Activated T-helper 2 cell treated with anti-CD3 and anti-CD28 coated beads, Interferon-gamma antibody, Interleukin-2, Interleukin-4, amounts not matched to agents 10 μg/mL and 5 μg/mL and 100 μg/mL, durations not matched to agents 14 hours and 24 hours and 36 hours (primary cell): ENCODE measurements at regions not wholly inside any gene's neighbourhood (a gene's known extent, or its start where the extent isn't known, plus 50 kb on each side); places are given as distances from the start of the nearest gene placed in this dataset.

Experiments
- DNase-seq: peaks from one replicate; pipeline ENCODE4 v3.0.0; 2021; ENCODE audit warnings: low spot score
- H3K27ac Mint-ChIP-seq: one replicate; pipeline ENCODE4 v1.8.0; 2021; ENCODE audit warnings: mixed read lengths
- H3K27me3 Mint-ChIP-seq: one replicate; pipeline ENCODE4 v1.8.0; 2021; ENCODE audit warnings: low read depth, mixed read lengths
- H3K36me3 Mint-ChIP-seq: one replicate; pipeline ENCODE4 v1.8.0; 2021; ENCODE audit warnings: low read depth, mixed read lengths
- H3K4me1 Mint-ChIP-seq: one replicate; pipeline ENCODE4 v1.8.0; 2021; ENCODE audit warnings: low read depth, mixed read lengths
- H3K4me3 Mint-ChIP-seq: one replicate; pipeline ENCODE4 v1.8.0; 2021; ENCODE audit warnings: low read depth, mild to moderate bottlenecking, moderate library complexity, mixed read lengths
- H3K9me3 Mint-ChIP-seq: one replicate; pipeline ENCODE4 v1.8.0; 2021; ENCODE audit warnings: mixed read lengths
- intact Hi-C: fragments of 100-400 bp; cut with micrococcal nuclease; formaldehyde crosslinking; loops from one replicate; pipeline ENCODE4 v1.15.1; 2023

DNA sequence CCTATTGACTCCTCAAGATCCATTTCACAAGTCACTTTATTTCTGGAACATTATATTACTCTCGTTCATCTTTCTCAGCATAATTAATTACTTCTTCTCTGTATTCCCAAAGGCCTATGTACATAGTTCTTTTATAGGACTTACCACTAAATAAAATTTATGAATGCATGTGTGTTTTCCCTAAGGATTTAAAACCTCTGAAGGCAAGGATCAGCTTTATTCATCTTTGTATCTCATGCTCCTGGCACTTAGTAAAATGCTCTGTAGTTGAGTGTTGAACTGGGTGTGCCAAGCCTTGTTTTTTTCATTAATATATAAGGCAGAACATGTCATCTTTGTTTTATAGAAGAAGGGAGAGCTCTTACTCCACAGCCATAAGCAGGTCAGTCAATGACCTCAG is 194.1 kb upstream of the ZPLD1 start:
- no peak for DNase-seq
- no peak overlapping the region for H3K27ac Mint-ChIP-seq
- peaks cover 31% of the 10 kb centered on the region for H3K27me3 Mint-ChIP-seq
- H3K36me3 Mint-ChIP-seq = no peaks in the 10 kb centered on the region
- peaks cover under 1% of the 10 kb centered on the region for H3K4me1 Mint-ChIP-seq
- intact Hi-C loops = no loop called here
- H3K9me3 Mint-ChIP-seq = no peaks in the 10 kb centered on the region
- no peak overlapping the region for H3K4me3 Mint-ChIP-seq

DNA sequence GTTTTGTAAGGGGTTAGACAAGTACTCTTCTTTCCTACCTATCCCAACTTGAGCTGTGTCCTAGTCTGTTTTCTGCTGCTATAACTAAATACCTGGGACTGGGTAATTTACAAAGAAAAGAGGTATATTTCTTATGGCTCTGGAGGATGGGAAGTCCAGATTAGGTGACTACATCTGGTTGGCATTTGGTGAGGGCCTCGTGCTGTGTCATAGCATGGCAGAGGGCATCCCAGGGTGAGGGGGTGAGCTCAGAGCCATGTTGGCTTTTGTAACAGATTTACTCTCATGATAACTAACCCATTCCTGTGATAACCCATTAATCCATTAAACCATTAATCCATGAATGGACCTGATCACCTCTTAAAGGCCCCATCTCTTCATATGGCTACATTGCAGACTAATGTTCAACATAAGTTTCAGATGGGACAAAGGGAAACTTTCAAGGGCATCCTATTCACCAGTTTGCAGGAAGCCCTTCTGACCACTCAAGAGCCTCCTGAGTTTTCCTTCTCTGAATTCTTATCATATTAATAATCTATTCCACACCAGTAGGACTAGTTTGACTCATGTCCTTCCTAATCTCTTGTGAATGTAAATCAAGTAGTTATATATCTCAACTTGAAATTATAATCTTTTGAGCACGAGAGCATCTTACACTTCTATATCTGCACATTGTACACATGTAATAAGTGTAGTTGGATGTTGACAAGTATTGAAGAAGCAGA is 185.7 kb upstream of the ZPLD1 start:
- DNase-seq = no peak
- H3K4me1 Mint-ChIP-seq = no peaks in the 10 kb centered on the region
- H3K36me3 Mint-ChIP-seq = no peaks in the 10 kb centered on the region
- no peaks in the 10 kb centered on the region for H3K9me3 Mint-ChIP-seq
- intact Hi-C loops = no loop called here
- no peak overlapping the region for H3K4me3 Mint-ChIP-seq
- peaks cover 22% of the 10 kb centered on the region for H3K27me3 Mint-ChIP-seq
- no peak overlapping the region for H3K27ac Mint-ChIP-seq

GRCh38 chr3:102255736-102256135 is 179.1 kb upstream of the ZPLD1 start:
- no peaks in the 10 kb centered on the region for H3K9me3 Mint-ChIP-seq
- no peak for DNase-seq
- intact Hi-C loops = no loop called here
- H3K27me3 Mint-ChIP-seq = peaks cover 21% of the 10 kb centered on the region
- no peaks in the 10 kb centered on the region for H3K36me3 Mint-ChIP-seq
- H3K27ac Mint-ChIP-seq = no peak overlapping the region
- H3K4me3 Mint-ChIP-seq = no peak overlapping the region
- H3K4me1 Mint-ChIP-seq = no peaks in the 10 kb centered on the region

- H3K4me3 Mint-ChIP-seq = no peak overlapping the region
- H3K4me1 Mint-ChIP-seq = no peaks in the 10 kb centered on the region
- H3K36me3 Mint-ChIP-seq = no peaks in the 10 kb centered on the region
- peaks cover 10% of the 10 kb centered on the region for H3K27me3 Mint-ChIP-seq
- no peaks in the 10 kb centered on the region for H3K9me3 Mint-ChIP-seq
- intact Hi-C loops = no loop called here
- no peak for DNase-seq
- no peak overlapping the region for H3K27ac Mint-ChIP-seq
Measured at GRCh38 chr3:102258666-102259227, 176.1 kb upstream of the ZPLD1 start.

GRCh38 chr3:102259663-102260062 is 175.2 kb upstream of the ZPLD1 start:
- H3K4me1 Mint-ChIP-seq = no peaks in the 10 kb centered on the region
- H3K4me3 Mint-ChIP-seq = no peak overlapping the region
- H3K9me3 Mint-ChIP-seq = no peaks in the 10 kb centered on the region
- H3K36me3 Mint-ChIP-seq = no peaks in the 10 kb centered on the region
- H3K27ac Mint-ChIP-seq = no peak overlapping the region
- peaks cover 12% of the 10 kb centered on the region for H3K27me3 Mint-ChIP-seq
- intact Hi-C loops = no loop called here
- no peak for DNase-seq

- no peak overlapping the region for H3K27ac Mint-ChIP-seq
- DNase-seq = no peak
- intact Hi-C loops = no loop called here
- peaks cover 7% of the 10 kb centered on the region for H3K27me3 Mint-ChIP-seq
- no peaks in the 10 kb centered on the region for H3K9me3 Mint-ChIP-seq
- H3K36me3 Mint-ChIP-seq = no peaks in the 10 kb centered on the region
- no peaks in the 10 kb centered on the region for H3K4me1 Mint-ChIP-seq
- H3K4me3 Mint-ChIP-seq = no peak overlapping the region
Measured at GRCh38 chr3:102265720-102266119, 169.1 kb upstream of the ZPLD1 start.

DNA sequence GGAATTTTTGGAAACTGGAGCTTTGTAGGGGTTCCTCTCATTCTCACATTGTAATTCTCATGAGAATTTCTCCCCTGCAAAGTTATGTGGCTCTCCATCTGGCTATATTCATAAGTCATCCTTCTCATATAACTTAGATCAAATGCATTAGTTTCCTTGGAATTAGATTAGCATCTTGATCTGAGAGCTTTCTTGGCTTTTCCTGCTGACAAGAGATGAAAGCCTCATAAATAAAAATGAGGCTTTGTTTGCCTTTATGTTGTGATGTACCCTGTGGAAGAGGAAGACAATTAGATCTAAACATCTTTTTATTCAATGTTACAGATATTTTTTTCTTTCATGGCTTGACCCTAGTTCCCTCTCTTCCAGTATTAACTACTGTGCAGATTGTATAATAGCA is 165.4 kb upstream of the ZPLD1 start:
- no peaks in the 10 kb centered on the region for H3K9me3 Mint-ChIP-seq
- H3K4me1 Mint-ChIP-seq = no peaks in the 10 kb centered on the region
- intact Hi-C loops = no loop called here
- H3K27me3 Mint-ChIP-seq = peaks cover 12% of the 10 kb centered on the region
- H3K36me3 Mint-ChIP-seq = no peaks in the 10 kb centered on the region
- no peak for DNase-seq
- H3K4me3 Mint-ChIP-seq = no peak overlapping the region
- no peak overlapping the region for H3K27ac Mint-ChIP-seq

- intact Hi-C loops = no loop called here
- Mint-ChIP-seq H3K27ac (no peak overlapping the region), H3K27me3 (peaks cover 9% of the 10 kb centered on the region), H3K9me3 (no peaks in the 10 kb centered on the region), H3K36me3 (no peaks in the 10 kb centered on the region), H3K4me3 (no peak overlapping the region), H3K4me1 (no peaks in the 10 kb centered on the region)
- no peak for DNase-seq
Measured at GRCh38 chr3:102290241-102290640, 144.6 kb upstream of the ZPLD1 start.

- Mint-ChIP-seq H3K27me3 (peaks cover 5% of the 10 kb centered on the region), H3K4me1 (peaks cover 8% of the 10 kb centered on the region), H3K36me3 (no peaks in the 10 kb centered on the region), H3K9me3 (no peaks in the 10 kb centered on the region), H3K27ac (no peak overlapping the region), H3K4me3 (no peak overlapping the region)
- intact Hi-C loops = no loop called here
- DNase-seq = no peak
Measured at GRCh38 chr3:102295756-102296155, 139.1 kb upstream of the ZPLD1 start.

DNA sequence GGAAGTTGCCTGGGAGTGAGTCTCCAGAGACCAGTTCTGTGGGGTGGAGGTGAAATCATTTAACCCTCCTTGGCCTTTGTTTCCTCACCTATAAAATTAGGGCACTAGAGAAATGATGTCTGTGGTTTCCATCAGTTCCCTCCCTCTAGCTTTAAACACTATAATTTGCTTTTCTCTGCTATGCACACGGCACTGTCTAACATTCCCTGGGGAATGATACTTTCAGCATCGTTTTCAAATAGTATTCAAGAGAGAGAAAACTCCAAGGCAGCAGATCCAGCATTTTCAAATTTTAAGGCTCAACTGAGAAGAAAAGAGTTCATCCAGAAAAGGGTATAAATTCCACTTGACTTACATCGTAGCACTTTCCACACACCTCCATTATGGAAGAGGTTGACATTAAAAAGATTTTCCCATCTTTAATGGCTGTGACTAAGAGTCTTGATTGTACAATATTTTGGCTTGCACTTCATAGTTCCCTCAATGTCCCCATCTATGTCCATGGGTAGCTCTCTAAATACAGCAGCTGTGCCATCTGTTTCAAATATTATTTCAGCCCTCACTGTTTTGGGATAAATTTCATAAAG is 137.7 kb upstream of the ZPLD1 start:
- H3K27me3 Mint-ChIP-seq = peaks cover 6% of the 10 kb centered on the region
- H3K4me3 Mint-ChIP-seq = no peak overlapping the region
- intact Hi-C loops = no loop called here
- DNase-seq = no peak
- H3K36me3 Mint-ChIP-seq = no peaks in the 10 kb centered on the region
- no peak overlapping the region for H3K27ac Mint-ChIP-seq
- H3K9me3 Mint-ChIP-seq = no peaks in the 10 kb centered on the region
- peaks cover 8% of the 10 kb centered on the region for H3K4me1 Mint-ChIP-seq

DNA sequence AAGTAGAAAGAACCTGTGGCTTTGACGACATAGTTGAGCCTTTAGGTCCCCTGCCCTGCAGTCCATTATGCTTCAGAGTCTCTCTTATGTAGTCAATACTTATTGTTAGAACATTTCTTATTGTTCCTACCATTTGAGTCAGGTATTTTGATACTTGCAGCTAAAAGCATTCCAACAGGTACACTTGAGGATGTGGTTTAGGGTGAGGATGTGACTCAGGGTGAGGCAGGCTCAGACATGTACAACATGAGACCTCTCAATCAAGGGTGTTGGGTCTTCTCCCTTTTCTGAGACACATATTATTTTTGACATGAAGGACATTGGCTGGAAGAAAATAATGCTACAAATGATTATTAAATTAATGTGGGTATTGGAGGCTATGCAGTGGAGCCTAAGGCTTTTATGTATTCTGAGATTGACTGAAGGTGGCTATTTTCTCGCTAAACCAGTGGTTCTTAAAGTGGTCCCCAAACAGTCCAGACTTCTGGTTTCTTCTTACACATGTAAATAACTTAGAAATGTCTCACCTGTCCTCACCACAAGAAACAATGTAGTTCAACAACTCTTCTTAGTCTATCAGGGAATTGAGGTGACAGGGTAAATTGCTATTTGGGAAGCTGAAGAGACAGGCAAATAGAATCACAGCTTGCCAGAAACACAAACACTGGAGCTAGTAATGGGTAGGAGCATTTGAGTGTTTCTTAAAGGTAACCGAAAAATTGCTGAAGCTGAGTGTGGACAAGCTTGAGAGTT is 135.5 kb upstream of the ZPLD1 start:
- no peak overlapping the region for H3K4me3 Mint-ChIP-seq
- peaks cover 8% of the 10 kb centered on the region for H3K4me1 Mint-ChIP-seq
- peaks cover 15% of the 10 kb centered on the region for H3K27me3 Mint-ChIP-seq
- H3K9me3 Mint-ChIP-seq = no peaks in the 10 kb centered on the region
- DNase-seq = no peak
- no peak overlapping the region for H3K27ac Mint-ChIP-seq
- intact Hi-C loops = no loop called here
- H3K36me3 Mint-ChIP-seq = no peaks in the 10 kb centered on the region

- H3K9me3 Mint-ChIP-seq = no peaks in the 10 kb centered on the region
Measured at GRCh38 chr3:102301155-102301880, 133.5 kb upstream of the ZPLD1 start.

More at GRCh38 chr3:102301155-102301880, 133.5 kb upstream of the ZPLD1 start:
- Mint-ChIP-seq H3K36me3 (no peaks in the 10 kb centered on the region), H3K4me1 (peaks cover 6% of the 10 kb centered on the region), H3K27ac (no peak overlapping the region), H3K27me3 (peaks cover 15% of the 10 kb centered on the region), H3K4me3 (no peak overlapping the region)
- no peak for DNase-seq
- intact Hi-C loops = no loop called here
